ENCODE measurements at regions not wholly inside any gene's neighbourhood (a gene's known extent, or its start where the extent isn't known, plus 50 kb on each side); places are given as distances from the start of the nearest gene placed in this dataset.

DNA sequence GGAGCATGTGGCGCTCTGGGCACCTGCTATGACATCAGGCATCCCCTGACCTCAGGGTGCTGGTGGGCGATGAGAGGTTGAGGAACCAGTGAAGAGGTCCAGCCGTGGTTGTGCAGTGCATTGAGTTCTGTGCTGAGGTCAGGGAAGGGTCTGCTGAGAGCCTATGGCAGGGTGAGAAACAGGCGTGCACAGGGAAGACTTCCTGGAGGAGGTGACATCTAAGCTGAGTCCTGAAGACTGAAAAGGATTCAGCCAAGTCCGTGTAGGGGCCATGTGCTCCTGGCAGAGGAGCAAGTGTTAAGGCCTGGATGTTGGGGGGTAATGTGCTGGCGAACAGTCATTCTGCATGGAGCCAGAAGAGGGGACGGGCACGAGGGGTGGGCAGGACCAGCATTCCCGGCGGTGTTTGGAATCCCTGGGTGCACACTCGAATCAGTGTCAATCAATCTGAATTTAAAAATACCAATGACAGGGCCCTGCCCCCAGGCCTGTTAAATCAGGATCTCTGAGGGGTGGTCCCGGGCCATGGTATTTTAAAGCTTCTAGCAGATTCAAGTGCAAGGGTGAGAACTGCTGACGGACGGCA lies 65.8 kb upstream of the CIBAR2 start:
- Histone ChIP-seq H3K9me3 (ENCODE audit: insufficient read depth, low read depth, low read length) (peaks cover 3% of the 10 kb centered on the region), H3K9ac (ENCODE audit: low read length) (no peak overlapping the region), H3K27me3 (ENCODE audit: insufficient read depth, low read length) (no peaks in the 10 kb centered on the region), H3K4me2 (ENCODE audit: low read length) (no peak overlapping the region), H4K20me1 (ENCODE audit: insufficient read depth, low read length) (peaks cover 72% of the 10 kb centered on the region), H3K27ac (ENCODE audit: low read depth, low read length) (no peak overlapping the region), H3K4me1 (ENCODE audit: insufficient read depth, low read length) (peaks cover 29% of the 10 kb centered on the region), H3K36me3 (ENCODE audit: insufficient read depth, low read length) (peaks cover 3% of the 10 kb centered on the region), H2AFZ (ENCODE audit: low read depth, low read length) (no peak overlapping the region), H3K79me2 (ENCODE audit: insufficient read depth, low read length) (peaks cover 92% of the 10 kb centered on the region), H3K4me3 (ENCODE audit: insufficient read depth, low read depth, low read length) (no peak overlapping the region)
- no peak overlapping the region for H3K27ac Mint-ChIP-seq (ENCODE audit: unreplicated experiment)
- H3K27me3 Mint-ChIP-seq (ENCODE audit: low read depth, unreplicated experiment): peaks cover 7% of the 10 kb centered on the region
- H3K36me3 Mint-ChIP-seq (ENCODE audit: low read depth, unreplicated experiment): peaks cover 14% of the 10 kb centered on the region
- DNase-seq (ENCODE audit: low read depth) (no peak), FAIRE-seq (no peak)
- no peak overlapping the region for H3K4me3 Mint-ChIP-seq (ENCODE audit: unreplicated experiment)
- peaks cover 19% of the 10 kb centered on the region for H3K4me1 Mint-ChIP-seq (ENCODE audit: low read depth, unreplicated experiment)
- TF ChIP-seq EZH2 (IDR thresholded peaks at IDR 0.05; ENCODE audit: insufficient read depth, low read length): no peak
- no peak for TF ChIP-seq CTCF (IDR thresholded peaks at IDR 0.05; ENCODE audit: insufficient read depth, low read depth, low read length)
- peaks cover 2% of the 10 kb centered on the region for H3K9me3 Mint-ChIP-seq (ENCODE audit: unreplicated experiment)

GRCh38 chr16:85178596-85178995 lies 66.3 kb upstream of the CIBAR2 start:
- Histone ChIP-seq H4K20me1 (ENCODE audit: insufficient read depth, low read length) (peaks cover 74% of the 10 kb centered on the region), H3K79me2 (ENCODE audit: insufficient read depth, low read length) (peaks cover 94% of the 10 kb centered on the region), H3K9ac (ENCODE audit: low read length) (no peak overlapping the region), H3K27me3 (ENCODE audit: insufficient read depth, low read length) (no peaks in the 10 kb centered on the region), H3K4me1 (ENCODE audit: insufficient read depth, low read length) (peaks cover 24% of the 10 kb centered on the region), H3K4me2 (ENCODE audit: low read length) (no peak overlapping the region), H2AFZ (ENCODE audit: low read depth, low read length) (no peak overlapping the region), H3K36me3 (ENCODE audit: insufficient read depth, low read length) (peaks cover 3% of the 10 kb centered on the region), H3K4me3 (ENCODE audit: insufficient read depth, low read depth, low read length) (no peak overlapping the region), H3K9me3 (ENCODE audit: insufficient read depth, low read depth, low read length) (peaks cover 3% of the 10 kb centered on the region), H3K27ac (ENCODE audit: low read depth, low read length) (no peak overlapping the region)
- peaks cover 7% of the 10 kb centered on the region for H3K27me3 Mint-ChIP-seq (ENCODE audit: low read depth, unreplicated experiment)
- H3K9me3 Mint-ChIP-seq (ENCODE audit: unreplicated experiment): peaks cover 4% of the 10 kb centered on the region
- H3K4me1 Mint-ChIP-seq (ENCODE audit: low read depth, unreplicated experiment): peaks cover 14% of the 10 kb centered on the region
- H3K27ac Mint-ChIP-seq (ENCODE audit: unreplicated experiment): no peak overlapping the region
- no peak overlapping the region for H3K4me3 Mint-ChIP-seq (ENCODE audit: unreplicated experiment)
- no peak for DNase-seq (ENCODE audit: low read depth)
- TF ChIP-seq CTCF (IDR thresholded peaks at IDR 0.05; ENCODE audit: insufficient read depth, low read depth, low read length) (no peak), EZH2 (IDR thresholded peaks at IDR 0.05; ENCODE audit: insufficient read depth, low read length) (no peak)
- no peak for FAIRE-seq
- peaks cover 16% of the 10 kb centered on the region for H3K36me3 Mint-ChIP-seq (ENCODE audit: low read depth, unreplicated experiment)

DNA sequence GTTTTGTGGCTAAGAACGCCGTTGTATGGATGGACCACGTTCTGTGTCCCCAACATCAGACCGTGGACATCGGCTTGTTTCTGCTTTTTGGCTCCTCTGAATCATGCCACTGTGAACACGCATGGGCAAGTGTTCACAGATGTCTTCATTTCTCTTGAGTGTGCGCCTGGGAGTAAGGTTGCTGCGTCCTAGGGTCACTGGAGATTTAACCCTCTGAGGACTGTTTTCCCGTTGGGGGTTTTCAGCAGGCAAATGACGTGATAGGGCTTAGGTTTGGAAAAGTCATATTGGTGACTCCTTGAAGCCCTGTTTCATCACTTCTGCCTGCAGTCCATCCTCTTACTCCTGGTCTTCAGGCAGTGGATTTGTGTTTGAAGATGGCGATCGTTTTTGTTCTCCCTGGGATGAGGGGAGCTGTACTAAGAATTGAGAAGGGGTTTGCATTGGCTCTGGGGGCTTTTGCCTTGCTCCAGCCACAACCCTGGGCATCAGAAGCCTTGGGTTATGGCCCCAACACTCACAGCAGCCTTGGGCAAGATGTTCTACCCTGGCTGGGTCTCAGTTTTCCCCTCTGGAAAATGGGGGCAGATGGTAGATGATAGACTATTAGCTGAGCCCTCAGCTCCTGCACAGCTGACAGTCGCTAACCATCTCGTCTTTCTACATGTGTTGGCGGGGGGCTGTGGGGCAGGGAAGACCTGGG lies 67.2 kb upstream of the CIBAR2 start:
- Mint-ChIP-seq H3K36me3 (ENCODE audit: low read depth, unreplicated experiment) (peaks cover 25% of the 10 kb centered on the region), H3K27ac (ENCODE audit: unreplicated experiment) (no peak overlapping the region), H3K27me3 (ENCODE audit: low read depth, unreplicated experiment) (peaks cover 7% of the 10 kb centered on the region), H3K9me3 (ENCODE audit: unreplicated experiment) (peaks cover 11% of the 10 kb centered on the region), H3K4me1 (ENCODE audit: low read depth, unreplicated experiment) (peaks cover 5% of the 10 kb centered on the region), H3K4me3 (ENCODE audit: unreplicated experiment) (no peak overlapping the region)
- TF ChIP-seq EZH2 (IDR thresholded peaks at IDR 0.05; ENCODE audit: insufficient read depth, low read length) (no peak), CTCF (IDR thresholded peaks at IDR 0.05; ENCODE audit: insufficient read depth, low read depth, low read length) (no peak)
- FAIRE-seq (no peak), DNase-seq (ENCODE audit: low read depth) (no peak)
- H3K36me3 ChIP-seq (ENCODE audit: insufficient read depth, low read length): peaks cover 3% of the 10 kb centered on the region
- no peak overlapping the region for H3K27ac ChIP-seq (ENCODE audit: low read depth, low read length)
- H3K4me1 ChIP-seq (ENCODE audit: insufficient read depth, low read length): peaks cover 15% of the 10 kb centered on the region
- H3K27me3 ChIP-seq (ENCODE audit: insufficient read depth, low read length): no peaks in the 10 kb centered on the region
- no peak overlapping the region for H3K4me2 ChIP-seq (ENCODE audit: low read length)
- peaks cover 10% of the 10 kb centered on the region for H3K9me3 ChIP-seq (ENCODE audit: insufficient read depth, low read depth, low read length)
- no peak overlapping the region for H3K9ac ChIP-seq (ENCODE audit: low read length)
- H3K79me2 ChIP-seq (ENCODE audit: insufficient read depth, low read length): peaks cover 90% of the 10 kb centered on the region
- no peak overlapping the region for H2AFZ ChIP-seq (ENCODE audit: low read depth, low read length)
- no peak overlapping the region for H3K4me3 ChIP-seq (ENCODE audit: insufficient read depth, low read depth, low read length)
- peaks cover 77% of the 10 kb centered on the region for H4K20me1 ChIP-seq (ENCODE audit: insufficient read depth, low read length)
